Stimulated activated CD8-positive, alpha-beta memory T cell treated with anti-CD3 and anti-CD28 coated beads, Interleukin-15, amount 100 ng/mL, for 48 hours (primary cell): ENCODE measurements at regions not wholly inside any gene's neighbourhood (a gene's known extent, or its start where the extent isn't known, plus 50 kb on each side); places are given as distances from the start of the nearest gene placed in this dataset.

Source experiments
- DNase-seq, 2 donors: peaks; one replicate each; pipeline ENCODE4 v3.0.0-alpha.2; 2020; ENCODE audit warnings: low read depth in 2 of 2

DNA sequence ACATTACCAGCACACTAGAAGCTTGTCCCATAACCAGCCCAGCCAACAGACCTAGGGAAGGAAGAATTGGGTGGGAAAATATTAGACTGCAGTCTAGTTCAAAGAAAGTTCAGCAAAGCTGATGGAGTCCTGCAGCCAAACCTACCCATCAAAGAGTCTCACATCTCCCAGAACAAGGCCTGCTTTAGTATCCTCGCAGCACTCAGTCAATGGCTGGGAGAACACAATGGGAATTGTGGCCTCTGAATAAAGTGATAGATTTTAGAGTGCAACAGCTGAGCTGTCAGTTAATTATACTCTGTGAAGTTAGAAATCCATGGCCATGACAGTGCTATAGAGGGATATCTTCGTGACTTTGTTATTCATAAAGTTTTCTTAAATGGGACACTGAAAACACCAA, 207.2 kb upstream of the NAALADL2 start:
- DNase-seq: no peak

DNA sequence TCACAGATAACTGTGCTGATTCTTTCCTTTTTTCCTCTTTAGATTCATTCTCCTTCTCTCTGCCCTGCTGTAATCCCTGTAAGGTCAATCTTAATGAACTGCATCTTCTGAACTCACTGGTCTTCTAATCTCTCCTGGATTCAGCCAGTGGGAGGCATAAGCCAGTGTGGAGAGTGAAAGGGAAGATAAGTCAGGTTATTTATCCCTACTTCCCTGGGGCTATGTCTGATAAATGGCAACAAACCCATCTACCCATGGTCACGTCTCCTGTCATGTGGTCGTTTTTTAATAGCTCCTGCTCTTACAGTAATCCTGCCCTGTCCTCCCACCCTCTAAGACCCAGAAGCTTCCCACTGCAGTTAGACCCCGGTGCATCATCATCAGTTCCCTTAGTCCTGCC, 199.6 kb upstream of the NAALADL2 start:
- no peak for DNase-seq

DNA sequence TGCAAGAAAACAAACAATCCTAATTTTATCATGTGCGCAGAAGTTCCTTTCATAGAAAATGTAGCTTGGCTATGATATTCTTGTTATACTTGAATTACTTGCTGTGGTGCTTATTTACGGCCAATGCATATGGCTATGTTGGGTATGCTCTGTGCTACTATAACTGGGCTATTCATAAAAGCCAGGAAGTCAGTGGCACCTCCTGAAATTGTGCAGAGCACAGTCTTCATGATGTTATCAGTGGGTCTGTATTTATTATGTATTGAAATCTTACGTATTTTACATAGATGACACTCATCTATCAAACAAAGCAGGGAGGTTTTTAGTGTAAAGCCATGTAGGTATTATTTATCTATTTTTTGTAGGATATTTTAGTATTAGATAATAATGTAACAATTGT, 196.5 kb upstream of the NAALADL2 start:
- DNase-seq: no peak

DNA sequence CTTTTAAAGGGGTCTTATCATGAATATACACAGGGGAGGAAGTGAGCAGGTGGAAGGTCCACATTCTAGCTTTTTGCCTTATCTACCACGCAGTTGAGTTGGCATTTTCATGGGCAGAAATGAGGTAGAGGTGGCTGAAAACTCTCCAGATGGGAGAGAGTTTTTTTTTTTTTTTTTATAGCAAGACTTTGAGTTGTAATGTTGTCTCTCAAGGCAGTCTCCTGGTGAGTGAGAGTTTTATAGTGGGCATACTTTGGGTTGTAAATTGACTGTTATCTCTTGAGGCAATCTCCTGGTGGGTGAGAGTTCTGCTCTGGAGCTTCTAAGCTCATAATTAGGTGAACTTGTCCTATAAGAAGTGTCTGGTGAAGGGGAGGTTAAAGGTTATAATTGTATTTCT, 191.7 kb upstream of the NAALADL2 start:
- no peak for DNase-seq

DNA sequence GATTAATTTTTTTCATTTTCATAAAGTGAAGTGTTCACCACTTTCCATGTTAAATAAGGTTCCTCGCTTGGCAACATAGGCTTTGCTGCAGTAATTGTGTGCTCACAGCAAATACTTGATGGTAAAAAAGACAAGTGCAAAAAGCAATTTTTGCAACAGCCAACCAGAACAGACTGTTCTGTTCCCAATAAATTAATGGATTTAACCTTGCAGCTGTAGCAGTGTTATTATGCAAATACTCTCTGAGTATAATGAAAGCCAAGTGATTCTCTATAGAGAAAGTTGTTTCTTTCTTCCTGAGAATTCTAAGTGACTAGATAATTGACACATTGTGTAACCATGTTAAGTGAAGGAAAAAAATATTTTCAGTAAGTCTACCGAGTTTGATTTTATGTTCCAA, 183.7 kb upstream of the NAALADL2 start:
- DNase-seq: no peak

DNA sequence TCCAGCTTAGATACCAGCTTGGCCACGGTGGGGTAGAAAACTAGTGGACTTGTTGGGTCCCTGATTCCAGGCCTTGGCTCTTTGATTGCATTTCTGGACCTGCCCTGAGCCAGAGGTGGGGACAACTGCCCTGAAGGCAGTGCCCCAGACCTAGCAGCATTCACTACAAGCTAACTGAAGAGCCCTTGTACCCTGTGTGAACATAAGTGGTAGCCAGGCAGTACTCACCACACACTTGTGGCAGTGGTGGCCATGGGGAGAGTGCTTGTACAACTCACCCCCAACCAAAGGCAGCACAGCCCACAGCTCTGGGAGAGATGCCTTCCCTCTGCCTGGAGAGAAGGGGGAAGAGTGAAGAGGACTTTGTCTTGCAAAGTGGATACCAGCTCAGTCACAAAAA, 177.3 kb upstream of the NAALADL2 start:
- DNase-seq: no peak

DNA sequence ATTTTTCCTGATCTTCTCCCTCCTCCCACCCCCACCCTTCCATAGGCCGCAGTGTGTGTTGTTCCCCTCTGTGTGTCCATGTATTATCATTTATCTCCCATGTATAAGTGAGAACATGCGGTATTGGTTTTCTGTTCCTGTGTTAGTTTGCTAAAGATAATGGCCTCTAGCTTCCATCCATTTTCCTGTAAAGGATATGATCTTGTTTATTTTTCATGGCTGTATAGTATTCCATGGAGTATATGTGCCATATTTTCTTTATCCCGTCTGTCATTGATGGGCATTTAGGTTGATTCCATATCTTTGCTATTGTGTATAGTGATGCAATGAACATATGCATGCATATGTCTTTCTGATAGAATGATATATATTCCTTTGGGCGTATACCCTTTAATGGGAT, 173.3 kb upstream of the NAALADL2 start:
- no peak for DNase-seq

DNA sequence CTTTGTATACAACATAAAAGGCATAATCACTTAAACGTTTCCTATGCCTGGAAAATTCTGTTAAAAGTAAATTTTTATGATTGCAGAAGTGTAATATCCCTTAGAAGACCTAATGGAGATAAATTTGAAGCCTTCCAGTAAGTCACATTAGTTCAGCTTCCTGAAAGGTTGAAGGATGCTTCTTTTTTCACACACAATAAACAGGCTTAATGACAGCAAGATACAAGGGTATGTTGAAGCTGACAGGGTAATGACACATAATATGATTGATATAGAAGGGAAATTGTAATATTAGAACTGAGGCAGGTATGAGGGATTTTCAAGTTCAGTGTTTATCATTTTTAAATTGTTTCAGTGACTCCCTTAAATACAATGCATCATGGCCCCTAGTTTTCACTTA, 161.8 kb upstream of the NAALADL2 start:
- no peak for DNase-seq

DNA sequence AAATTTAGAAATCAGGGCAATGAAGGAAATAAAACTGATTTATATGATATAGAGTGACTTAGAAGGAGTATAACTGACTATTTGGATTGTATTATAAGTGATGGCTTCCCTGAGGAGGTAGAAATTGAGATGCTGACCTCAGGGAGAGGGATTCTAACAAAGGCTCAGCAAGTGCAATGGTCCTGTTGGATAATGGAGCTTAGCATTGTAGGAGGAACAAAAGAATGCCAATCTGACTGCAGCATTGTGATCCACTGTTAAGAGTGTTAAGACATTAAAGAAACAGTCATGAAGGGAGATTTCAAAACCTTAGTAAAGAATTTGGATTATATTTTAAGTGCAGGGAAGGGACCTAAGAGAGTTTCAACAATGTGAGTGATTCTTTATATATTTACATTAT, 158.4 kb upstream of the NAALADL2 start:
- no peak for DNase-seq

DNA sequence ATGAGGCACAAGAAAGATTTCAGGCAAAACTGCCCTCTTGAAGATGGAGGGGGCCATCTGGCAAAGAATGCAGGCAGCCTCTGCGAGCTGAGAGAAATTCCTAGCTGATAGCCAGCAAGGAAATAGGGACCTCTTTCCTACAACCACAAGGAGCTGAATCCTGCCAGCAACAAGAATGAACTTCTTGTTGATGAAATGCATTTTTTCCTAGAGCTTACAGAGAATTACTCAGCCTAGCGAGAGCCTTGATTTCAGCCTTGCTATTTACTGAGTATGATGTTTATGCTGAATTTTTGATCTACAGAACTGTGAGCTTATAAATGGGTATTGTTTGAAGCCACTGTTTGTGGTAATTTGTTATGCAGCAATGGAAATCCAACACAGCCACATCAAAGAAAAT, 148.5 kb upstream of the NAALADL2 start:
- DNase-seq: no peak

DNA sequence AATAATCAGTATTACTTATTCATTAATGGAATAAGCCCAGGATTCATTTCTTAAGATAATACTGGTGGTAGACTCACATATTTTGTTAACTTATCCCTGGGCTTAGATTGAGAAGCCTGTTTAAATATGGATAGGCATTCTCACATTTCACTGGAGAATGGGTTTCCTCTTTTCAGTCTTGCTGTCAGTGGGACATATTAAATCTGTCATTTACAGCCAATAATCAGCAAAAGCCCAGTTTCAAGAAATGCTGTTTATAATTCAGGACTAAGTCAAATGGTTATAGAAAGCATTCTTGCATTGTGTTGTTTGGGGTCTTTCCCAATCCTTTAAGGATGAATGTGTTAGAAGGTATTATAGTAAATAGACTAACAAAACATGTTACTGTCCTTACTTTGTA, 143.7 kb upstream of the NAALADL2 start:
- DNase-seq: no peak

DNA sequence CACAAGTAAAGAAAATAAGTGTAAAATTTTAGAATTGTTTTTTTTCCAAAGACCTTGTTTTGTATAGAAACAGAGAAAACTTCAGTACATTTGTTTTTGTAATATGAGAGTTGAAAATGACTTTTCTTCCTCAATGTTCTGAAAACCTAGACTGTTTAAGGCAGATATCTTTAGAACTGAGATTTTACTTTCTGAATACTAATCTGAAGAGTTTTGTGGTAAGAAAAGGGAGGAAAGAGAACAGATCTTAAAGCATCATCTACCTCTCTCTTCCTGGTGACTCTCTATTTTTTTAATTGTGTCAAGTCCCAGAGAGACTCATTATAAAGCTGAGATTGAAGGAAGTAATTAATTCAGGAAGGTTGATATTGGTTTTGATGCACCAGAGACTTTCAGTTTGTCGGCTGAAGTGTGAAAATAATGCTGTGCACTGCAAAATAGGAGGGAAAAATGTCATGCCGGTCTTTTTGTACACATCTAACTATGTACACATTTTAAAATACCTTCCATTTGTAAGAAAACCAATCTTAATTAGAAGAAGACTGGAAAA, 142.1 kb upstream of the NAALADL2 start:
- no peak for DNase-seq

DNA sequence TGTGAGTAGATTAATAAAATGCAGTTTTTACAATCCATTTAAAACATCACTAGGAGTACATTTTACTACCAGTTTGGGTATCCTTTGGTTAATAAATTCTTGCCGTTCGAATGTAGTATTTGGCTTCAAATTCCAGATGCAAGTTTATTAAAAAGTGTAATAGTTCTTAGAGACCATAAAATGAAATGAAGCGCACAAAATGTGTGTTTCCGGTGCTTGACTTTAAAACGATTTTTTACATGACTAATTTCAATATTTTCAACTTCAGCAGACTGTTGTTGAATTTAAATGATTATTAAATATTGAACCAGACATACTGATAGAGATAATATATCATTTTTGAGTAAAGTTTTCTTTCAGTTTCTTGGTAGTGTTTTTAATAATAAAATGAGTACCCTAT, 138.4 kb upstream of the NAALADL2 start:
- DNase-seq: no peak

DNA sequence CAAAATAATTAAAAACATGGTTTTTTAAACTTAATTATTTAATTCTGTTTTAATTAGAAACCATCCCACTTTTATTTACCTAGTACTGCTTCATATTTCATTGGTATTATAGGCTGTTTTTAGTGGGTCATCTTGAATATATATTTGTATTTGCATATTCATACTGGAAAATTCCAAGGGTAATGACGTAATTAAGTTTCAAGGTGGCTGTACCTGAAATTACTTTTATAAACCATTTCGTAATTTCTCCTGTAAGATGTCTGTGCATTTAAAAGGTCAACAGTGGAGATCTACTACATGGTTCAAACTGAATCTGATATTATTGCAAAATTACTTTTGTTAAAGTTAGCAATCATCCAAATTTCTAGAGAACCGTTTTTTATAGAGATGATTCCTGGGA, 133.8 kb upstream of the NAALADL2 start:
- no peak for DNase-seq

DNA sequence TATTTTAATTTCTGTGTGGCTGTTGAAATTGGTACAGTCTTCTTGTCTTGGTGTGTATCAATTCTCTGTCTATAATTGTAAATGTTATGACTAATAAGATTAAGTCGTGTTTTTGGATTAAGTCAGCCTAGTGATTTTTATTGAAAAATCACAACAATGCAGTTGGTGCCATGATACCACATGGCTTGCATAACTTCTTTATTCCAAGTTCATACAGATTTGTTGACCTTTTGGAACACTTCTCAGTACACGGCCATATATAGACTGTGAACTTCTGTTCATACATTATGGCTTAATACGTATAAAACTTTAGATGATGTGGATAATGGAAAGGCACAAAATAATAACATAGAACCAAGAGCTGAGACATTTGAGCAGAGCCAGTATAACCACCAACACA, 121.2 kb upstream of the NAALADL2 start:
- DNase-seq: no peak

DNA sequence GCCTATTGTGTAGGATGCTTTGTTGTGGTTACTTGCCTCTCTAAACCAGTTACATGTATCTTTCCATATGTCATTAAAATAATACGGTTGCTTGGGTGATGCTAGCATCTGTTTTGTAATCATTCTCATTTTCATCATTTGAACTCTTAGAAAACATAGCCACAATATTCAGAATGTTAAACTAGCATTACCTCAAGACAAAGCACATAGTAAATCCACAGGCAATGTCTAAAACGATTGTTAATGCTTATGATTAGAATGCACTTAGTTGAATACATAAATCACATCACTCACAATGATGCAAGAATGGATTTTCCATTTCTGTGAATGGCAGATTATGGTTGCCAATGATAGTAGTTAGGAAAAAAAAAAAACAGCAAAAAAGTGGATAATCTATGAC, 110.0 kb upstream of the NAALADL2 start:
- no peak for DNase-seq

DNA sequence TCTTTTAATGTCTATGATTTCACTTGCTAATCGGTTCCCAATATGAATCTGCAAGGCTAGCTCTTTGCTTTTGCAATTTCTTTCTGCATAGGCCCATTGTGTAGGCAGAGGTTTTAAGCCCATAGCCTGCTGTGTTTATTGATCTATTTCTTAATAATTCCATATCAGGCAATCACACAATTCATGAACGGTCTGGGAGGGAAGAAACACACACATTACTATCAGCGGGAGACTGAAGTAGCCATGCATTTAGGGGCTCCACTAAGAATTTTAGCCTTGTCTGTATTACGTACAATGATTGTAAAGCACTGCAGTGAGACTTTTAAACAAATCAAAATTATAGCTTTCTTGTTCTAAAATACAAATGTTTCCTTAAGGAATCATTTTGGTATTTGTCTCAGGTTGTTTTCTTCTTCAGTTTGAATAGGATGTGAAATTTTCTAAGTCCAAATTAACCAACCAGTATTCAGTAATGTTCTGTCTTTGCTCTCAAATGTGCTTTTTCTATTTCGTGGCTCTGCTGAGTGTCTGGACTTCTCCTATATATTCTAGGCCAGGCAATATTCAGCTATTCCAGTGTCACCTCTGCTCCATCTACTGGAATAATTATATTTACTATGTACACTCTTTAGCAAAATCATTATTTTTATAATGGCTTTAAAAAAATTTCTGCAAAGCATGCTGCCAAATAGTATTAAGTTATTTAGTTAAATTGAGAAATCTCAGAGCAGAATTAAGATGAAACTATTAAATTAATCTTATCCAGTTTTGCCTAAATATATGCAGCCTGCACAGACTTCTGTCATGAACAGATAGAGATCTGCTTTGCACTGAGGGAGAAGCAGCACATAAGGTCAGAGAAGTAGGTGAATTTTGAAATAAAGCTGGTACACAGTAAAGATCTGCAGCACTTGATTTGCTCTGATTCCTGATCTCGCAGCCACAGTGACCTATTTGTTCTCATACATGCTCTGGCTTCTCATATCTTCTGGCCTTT, 103.0 kb upstream of the NAALADL2 start:
- DNase-seq: no peak

DNA sequence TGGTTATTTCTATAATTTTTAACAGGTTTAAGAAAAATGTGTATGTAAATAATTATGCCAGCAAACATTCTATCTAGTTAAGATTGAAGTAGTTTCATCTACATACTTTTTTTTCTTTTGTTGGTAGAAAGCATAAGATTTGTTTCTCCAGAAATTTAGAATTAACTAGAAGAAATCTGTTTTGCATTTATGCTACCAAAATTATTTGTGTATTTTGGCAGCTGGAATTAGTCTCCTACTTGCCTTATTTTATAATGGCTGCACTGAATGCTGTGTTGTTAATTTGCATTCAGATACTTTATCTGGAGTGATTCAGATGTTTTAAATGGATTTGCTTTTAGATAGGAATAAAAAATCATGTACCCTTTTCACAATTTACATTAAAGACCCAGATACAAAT, 100.2 kb upstream of the NAALADL2 start:
- DNase-seq: no peak

DNA sequence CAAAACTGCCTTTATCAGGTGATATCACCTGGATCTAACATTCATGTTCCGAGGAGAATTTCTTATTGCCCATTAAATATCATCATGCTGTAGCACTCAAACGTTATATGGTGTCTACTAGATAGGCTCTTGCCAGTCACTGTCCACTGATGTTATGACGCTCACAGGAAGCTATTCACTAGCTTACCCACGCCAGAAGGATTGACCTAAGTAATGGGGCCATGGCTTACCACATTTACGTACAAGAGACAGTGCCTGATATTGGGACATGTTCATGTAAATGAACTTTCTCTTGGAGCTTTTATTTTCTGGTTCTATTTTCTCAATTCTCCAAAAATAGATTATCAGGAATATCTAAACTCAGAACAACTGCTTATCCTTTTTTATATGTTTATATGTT, 91.7 kb upstream of the NAALADL2 start:
- no peak for DNase-seq

DNA sequence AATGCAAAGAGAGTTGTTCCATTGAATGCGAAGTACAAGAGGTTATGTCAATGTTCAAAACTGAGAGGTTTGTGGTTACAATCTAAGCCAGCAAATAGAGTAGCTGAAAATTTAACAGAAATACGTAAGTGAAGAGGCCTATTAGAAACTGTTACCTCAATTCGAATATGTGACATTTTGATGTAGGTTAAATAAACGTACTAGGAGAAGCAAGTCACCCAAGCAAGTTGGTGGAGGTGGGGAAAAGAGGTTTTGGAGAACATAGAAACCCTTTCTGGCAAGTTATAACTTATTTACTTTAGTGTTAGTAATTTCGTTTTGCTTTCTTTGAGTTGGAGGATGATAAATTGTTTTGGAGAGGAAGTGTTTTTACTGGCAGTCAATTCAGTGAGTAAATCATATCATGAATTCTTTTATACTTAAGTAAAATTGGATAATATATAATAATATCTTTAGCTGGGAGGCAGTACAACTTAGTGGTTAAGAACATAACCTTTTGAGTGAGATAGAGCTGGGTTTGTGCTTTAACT, 91.2 kb upstream of the NAALADL2 start:
- no peak for DNase-seq

DNA sequence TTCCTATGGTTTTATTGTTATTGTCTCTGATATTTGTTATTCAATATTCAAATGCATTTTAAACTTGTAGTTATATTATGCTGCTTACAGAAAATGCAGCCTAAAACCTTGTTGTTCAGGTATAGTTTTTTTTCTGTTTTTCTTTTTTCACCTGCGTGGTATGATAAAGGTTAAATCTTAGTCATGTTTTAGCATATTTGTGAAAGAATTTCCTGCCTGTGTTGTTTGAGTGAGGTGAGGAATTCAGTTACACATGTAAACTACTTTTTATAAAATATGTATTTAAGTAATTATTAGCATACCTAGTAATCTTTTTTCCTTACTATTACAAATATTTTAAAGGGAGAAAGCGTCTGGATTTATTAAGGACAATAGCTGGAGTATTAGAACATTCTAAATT, 90.0 kb upstream of the NAALADL2 start:
- DNase-seq: no peak

DNA sequence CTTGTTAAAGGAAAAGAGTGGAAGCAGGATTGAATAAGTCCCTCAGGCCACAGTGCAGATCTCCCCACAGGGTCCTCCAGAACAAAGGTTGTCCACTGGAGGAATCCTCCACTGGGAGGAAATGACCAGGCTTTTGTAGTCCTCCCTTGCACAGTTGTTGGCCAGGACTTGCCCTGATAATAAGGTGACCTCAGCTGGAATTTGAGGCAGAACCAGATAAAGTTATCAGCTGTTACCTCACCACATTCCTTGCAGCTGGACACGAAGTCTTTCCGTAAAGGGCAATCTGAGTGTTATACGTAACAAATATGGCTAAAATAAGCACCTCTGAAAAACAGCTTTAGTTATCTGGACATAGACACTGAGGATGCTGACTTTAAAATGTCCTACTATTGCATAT, 83.5 kb upstream of the NAALADL2 start:
- DNase-seq: no peak

DNA sequence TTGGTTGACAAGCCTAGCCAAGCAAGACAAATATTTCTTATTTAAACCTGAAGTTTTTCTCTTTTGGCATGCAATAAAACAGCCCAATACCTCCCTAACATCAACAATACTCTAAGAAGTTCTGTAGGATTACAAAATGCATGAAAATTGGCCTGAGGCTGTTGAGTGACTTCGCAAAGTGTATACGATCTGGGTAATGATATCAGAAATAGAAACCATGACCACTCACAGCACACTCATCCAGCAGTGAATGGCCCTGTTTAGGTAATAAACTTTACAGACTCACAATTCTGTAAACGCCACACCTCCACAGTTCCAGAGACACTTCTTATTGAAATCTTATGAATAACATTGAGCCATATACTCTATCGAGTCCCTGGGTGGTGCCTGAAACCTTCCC, 83.0 kb upstream of the NAALADL2 start:
- no peak for DNase-seq
